ENCODE measurements at regions not wholly inside any gene's neighbourhood (a gene's known extent, or its start where the extent isn't known, plus 50 kb on each side); places are given as distances from the start of the nearest gene placed in this dataset.

GRCh38 chr2:134122610-134123009, 131.3 kb upstream of the MGAT5 start:
- DNase-seq (ENCODE audit: low spot score): peak; percentile 41

GRCh38 chr2:134123332-134123731, 130.5 kb upstream of the MGAT5 start:
- DNase-seq (ENCODE audit: low spot score): no peak

GRCh38 chr2:134124047-134124753, 129.7 kb upstream of the MGAT5 start:
- no peak for DNase-seq (ENCODE audit: low spot score)

- no peak for DNase-seq (ENCODE audit: low spot score)
These were observed 126.4 kb upstream of the MGAT5 start for GRCh38 chr2:134127496-134127895.

DNA sequence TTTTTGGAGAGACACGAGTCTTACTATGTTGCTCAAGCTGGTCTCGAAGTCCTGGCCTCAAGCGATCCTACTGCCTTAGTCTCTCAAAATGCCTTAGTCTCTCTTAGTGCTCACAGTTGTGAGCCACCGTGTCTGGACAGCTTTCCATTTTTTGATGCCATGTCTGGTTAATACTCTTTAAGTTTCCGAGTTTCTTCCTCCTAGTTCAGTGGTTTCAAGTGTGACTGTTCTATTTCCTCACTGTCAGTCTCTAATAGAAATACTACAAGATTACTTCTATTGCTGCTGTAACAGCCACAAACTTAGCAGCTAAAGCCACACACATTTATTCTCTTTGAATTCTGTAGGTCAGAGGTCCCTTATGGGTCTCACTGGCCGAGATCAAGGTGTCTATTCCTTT, 125.1 kb upstream of the MGAT5 start:
- DNase-seq (ENCODE audit: low spot score): no peak

- DNase-seq (ENCODE audit: low spot score): no peak
These were observed 123.9 kb upstream of the MGAT5 start for GRCh38 chr2:134129900-134130537.

GRCh38 chr2:134131681-134132489, 122.0 kb upstream of the MGAT5 start:
- no peak for DNase-seq (ENCODE audit: low spot score)

DNA sequence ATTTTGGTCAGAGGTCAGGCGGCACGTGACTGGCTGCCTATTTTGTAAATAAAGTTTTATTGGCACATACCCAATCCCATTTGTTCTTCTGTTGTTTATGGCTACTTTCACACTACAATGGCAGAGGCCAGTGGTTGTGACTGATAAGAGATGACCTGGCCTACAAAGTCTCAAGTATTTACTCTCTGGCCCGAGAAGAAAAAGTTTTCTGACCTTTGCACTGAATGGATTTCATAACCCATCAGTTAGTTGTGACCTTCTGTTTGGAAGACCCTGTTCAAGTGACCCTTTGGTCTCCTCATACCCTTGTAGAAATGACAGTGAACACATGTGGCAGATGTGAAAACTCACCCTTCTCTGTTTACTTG, 121.4 kb upstream of the MGAT5 start:
- no peak for DNase-seq (ENCODE audit: low spot score)

GRCh38 chr2:134133622-134134312, 120.1 kb upstream of the MGAT5 start:
- no peak for DNase-seq (ENCODE audit: low spot score)

DNA sequence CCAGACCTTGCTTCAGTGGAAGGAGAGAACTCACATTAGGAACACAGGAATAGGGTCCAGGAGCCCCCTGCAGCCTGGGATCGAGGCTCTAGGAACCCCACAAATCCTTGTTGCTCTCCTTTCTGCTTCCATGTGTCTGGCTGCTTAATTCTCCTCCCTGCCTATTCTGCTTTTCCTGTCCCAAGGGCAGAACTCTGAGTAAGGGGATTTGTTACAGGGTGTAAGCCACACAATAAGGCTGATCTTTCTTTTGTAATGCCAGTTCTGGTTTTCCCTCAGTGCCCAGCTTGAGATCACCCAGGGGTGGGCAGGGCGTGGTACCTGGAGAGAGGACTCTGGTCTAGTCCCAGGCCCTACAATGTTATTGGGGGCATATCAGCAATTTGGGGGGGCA, 119.6 kb upstream of the MGAT5 start:
- DNase-seq (ENCODE audit: low spot score): no peak

DNA sequence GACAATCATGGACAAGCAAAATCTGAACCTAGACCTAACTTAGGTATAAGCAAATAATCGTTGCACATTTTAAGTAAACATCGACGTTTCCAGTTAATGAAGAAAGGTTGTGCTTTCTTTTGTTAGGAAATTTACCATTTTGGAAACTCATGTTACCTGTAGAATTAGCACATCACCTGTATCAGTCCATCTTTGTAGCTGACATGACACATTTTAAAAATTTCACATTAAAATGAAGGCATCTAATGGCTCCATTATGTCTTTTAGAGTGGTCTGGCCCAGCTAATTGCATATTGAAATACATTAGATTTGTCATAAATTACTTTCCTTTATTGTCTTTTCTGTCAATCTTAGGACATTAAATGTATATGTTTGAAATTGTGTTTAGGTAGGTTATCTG, 119.0 kb upstream of the MGAT5 start:
- no peak for DNase-seq (ENCODE audit: low spot score)

DNA sequence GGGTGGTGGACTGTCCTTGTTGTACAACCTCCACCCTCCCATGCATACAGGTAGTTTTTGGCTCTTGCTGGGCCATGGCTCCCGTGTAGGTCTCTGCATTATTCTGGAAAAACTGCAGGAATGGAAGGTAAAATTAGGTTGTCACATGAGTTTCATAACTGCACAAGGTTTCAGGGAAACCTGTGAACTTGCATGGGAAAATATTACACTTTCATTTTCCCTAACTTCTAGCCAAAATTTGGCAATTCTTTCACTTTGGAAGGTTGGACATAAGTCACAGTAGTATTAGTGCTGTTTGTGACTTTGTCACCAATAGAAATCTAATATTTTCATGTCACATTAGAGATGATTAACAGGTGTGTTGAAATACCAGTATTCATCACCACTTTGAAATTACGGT, 118.1 kb upstream of the MGAT5 start:
- DNase-seq (ENCODE audit: low spot score): no peak

DNA sequence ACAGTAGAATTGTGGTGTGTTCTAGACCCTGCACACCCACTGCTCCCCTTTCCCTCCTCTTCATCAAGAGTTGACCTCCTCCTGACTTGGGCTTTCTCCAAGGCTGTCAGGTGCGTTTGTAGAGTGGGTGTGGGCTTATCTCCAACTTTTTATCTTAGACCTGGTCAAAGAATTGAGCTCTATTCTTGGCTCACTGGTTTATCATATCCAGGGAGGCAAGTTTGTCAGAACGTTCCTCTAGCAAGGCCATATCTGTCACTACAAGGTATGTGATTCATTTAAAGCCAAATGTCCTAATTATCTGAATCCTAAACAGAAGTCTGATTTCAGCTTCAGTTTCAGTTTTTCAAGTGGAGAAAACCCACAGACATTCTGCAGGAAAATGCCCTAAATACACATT, 117.1 kb upstream of the MGAT5 start:
- no peak for DNase-seq (ENCODE audit: low spot score)

DNA sequence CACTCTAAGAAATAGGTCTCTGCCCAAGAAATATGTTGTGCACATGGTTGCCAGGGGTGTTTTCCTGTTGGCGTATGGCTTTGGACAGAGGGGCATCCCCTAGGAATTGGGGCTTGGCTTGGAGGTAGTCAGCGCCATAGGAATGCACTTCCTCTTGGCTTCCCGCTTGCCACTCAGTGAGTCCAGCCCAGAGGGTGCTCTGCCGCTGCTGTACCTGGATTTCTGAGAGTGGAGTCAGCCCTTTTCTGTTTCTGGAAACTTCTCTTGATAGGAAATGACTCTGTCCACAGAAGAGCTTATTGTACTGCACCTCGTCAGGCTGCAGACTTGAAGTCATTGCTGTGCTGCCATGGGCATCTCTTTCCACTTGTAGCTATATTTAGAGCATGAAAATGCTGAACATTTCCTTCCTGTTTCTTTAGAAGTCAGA, 116.7 kb upstream of the MGAT5 start:
- DNase-seq (ENCODE audit: low spot score): no peak

DNA sequence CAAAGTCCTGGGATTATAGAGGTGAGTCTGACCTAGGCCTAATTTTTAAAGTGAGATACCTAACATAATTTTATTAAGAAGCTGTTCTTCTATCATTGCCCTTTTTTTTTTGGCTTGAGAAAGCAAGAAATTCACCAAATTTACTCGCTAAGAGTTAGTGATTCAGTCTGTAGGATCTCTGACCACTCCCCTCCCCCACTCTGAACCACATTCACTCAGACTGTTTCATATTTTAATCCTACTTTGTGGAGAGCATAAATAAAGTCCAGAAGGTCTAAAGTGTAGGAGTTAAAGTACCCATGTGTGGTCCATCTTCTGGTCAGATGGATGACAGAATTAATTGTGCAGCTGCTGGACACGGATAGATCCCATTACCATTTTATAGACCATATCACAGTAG, 115.8 kb upstream of the MGAT5 start:
- no peak for DNase-seq (ENCODE audit: low spot score)

GRCh38 chr2:134139611-134140010, 114.3 kb upstream of the MGAT5 start:
- no peak for DNase-seq (ENCODE audit: low spot score)

DNA sequence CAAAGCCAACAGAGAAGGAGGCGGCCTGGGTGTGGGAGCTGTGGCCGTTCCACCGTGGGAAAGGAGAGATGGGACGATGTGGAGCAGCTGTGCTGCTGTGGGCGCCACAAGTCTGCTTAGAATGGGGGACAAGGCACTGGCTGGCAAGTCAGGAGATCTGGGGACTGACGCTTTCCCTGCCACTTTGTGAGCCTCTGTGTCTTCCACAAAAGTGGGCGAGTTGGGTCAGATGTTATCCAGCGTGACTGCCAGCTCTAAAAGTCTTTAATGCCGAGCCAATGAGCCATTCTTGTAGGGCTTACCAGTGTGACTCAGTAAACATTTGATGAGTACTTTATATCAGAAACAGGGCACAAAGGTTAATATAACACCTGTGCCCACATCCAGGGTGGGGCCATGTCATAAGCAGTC, 113.6 kb upstream of the MGAT5 start:
- no peak for DNase-seq (ENCODE audit: low spot score)

DNA sequence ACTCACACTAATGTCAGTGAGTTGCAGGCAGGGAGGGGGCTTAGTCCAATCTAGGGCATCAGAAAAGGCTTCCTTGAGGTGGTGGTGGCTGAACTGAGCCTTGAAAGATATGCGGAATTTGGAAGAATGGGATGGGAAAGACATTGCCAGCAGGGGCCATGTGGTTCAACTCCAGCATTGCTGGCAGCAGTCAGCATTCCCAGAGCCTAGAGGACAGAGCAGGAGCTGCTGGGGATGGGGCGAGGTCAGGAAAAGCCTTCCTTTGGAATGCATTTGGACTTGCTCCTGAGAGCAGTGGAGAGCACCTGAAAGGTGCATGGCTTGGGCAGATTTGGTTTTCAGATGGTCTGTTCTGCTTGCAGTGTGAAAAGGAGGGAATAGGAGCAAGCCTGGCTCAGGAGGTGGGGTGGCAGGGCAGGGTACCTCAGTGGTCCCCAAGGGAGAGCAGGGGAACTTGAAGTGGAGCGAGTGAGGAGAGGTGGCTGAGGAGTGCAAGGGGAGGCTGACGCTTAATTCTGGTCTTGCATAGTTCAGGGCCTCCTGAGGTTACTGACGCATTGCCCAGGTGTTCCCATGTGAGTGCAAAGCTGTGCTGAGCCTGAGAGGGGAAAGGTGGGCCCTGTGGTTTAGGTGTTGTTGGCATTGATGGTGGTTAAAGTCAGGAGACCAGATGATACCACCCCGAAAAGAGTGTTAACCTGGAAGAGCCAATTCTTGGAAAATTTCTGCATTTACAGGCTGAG, 112.1 kb upstream of the MGAT5 start:
- no peak for DNase-seq (ENCODE audit: low spot score)

DNA sequence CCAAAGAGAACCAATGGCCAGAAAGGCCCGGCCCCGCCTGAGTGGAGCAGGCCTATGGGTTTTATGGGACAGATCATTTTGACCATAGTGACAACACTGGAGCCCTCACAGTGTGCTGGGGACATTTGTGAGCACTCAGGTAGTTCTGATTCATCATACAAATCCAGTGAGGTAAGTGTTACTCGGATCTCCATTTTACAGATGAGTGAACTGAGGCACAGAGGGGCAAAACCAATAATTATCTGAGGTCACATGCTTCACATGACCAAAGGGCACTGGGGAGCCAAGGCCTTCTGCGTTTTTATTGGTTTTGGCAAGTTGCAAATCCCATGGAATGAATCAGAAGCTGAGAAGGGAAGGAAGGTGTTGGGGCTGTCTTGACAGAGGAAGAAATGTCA, 111.5 kb upstream of the MGAT5 start:
- no peak for DNase-seq (ENCODE audit: low spot score)

GRCh38 chr2:134142903-134143302, 111.0 kb upstream of the MGAT5 start:
- no peak for DNase-seq (ENCODE audit: low spot score)

- DNase-seq (ENCODE audit: low spot score): no peak
These were observed 110.3 kb upstream of the MGAT5 start for GRCh38 chr2:134143568-134143967.

- no peak for DNase-seq (ENCODE audit: low spot score)
These were observed 109.7 kb upstream of the MGAT5 start for GRCh38 chr2:134144081-134144596.

All from ecto neural progenitor cell (in vitro differentiated cells).